Erythroblast (primary cell): ENCODE measurements at regions not wholly inside any gene's neighbourhood (a gene's known extent, or its start where the extent isn't known, plus 50 kb on each side); places are given as distances from the start of the nearest gene placed in this dataset.

ENCODE experiments used
- GATA1 ChIP-seq: IDR thresholded peaks from 2 replicates; pipeline ENCODE4 v1.6.1; 2011; ENCODE audit warnings: low read depth, mild to moderate bottlenecking, control low read depth, low read length, moderate library complexity
- POLR2A ChIP-seq: IDR thresholded peaks from 2 replicates; pipeline ENCODE4 v1.6.1; 2011; ENCODE audit warnings: mild to moderate bottlenecking, low read length

GRCh38 chr15:95825208-95825607 lies 505.3 kb upstream of the NR2F2 start:
- TF ChIP-seq POLR2A: no peak
- TF ChIP-seq GATA1: no peak
